ENCODE measurements at regions not wholly inside any gene's neighbourhood (a gene's known extent, or its start where the extent isn't known, plus 50 kb on each side); places are given as distances from the start of the nearest gene placed in this dataset.

GRCh38 chr11:131246156-131246555 lies 124.3 kb upstream of the NTM start:
- intact Hi-C loops (cut with DNase I; ENCODE audit: low total_unique reads): no loop called here
- Histone ChIP-seq H3K4me1 (no peaks in the 10 kb centered on the region), H3K27ac (no peak overlapping the region), H3K9me3 (no peaks in the 10 kb centered on the region), H3K36me3 (no peaks in the 10 kb centered on the region), H3K4me3 (no peak overlapping the region), H3K27me3 (peaks cover 0 to 3% of the 10 kb centered on the region in 2 donors)
- no peak for DNase-seq (ENCODE audit: low spot score in 2 of 2)
- TF ChIP-seq POLR2A (IDR thresholded peaks at IDR 0.05): no peak
- no peak for TF ChIP-seq CTCF (IDR thresholded peaks at IDR 0.05)
- TF ChIP-seq POLR2AphosphoS5 (IDR thresholded peaks at IDR 0.05): no peak

DNA sequence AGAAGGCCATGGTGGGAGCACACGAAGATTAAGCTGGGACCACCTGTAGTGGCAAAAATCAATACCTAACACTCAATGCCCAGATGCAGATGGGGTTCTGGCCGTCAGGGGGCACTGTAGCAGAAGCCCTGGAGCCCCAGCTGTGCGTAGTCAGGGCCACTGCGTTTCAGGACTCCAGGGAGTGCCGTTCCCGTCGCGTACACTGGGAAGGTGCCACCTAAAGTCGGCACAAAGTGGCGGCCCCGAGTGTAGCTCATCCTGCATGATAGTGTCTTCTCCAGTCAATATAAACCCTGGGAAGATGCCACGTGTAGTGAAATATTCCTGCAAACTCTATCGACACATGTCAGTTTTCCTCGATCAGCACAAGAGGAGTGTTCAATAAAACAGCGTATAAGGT lies 123.8 kb upstream of the NTM start:
- no peak overlapping the region for H3K4me3 ChIP-seq
- no peak for DNase-seq (ENCODE audit: low spot score in 2 of 2)
- no peak overlapping the region for H3K27ac ChIP-seq

GRCh38 chr11:131248588-131248987 lies 121.8 kb upstream of the NTM start:
- H3K36me3 ChIP-seq: no peaks in the 10 kb centered on the region
- no peak for DNase-seq (ENCODE audit: low spot score in 2 of 2)
- intact Hi-C loops (cut with DNase I; ENCODE audit: low total_unique reads): no loop called here
- peaks cover 0 to 6% of the 10 kb centered on the region in 2 donors for H3K27me3 ChIP-seq
- no peak overlapping the region for H3K27ac ChIP-seq
- no peaks in the 10 kb centered on the region for H3K9me3 ChIP-seq
- TF ChIP-seq CTCF (IDR thresholded peaks at IDR 0.05) (no peak), POLR2AphosphoS5 (IDR thresholded peaks at IDR 0.05) (no peak), POLR2A (IDR thresholded peaks at IDR 0.05) (no peak)
- no peak overlapping the region for H3K4me3 ChIP-seq
- no peaks in the 10 kb centered on the region for H3K4me1 ChIP-seq

More for the DNA sequence above, 123.8 kb upstream of the NTM start:
- no peak for TF ChIP-seq POLR2A (IDR thresholded peaks at IDR 0.05)
- no peak for TF ChIP-seq POLR2AphosphoS5 (IDR thresholded peaks at IDR 0.05)
- TF ChIP-seq CTCF (IDR thresholded peaks at IDR 0.05): no peak
- Histone ChIP-seq H3K36me3 (no peaks in the 10 kb centered on the region), H3K4me1 (no peaks in the 10 kb centered on the region), H3K27me3 (peaks cover 0 to 3% of the 10 kb centered on the region in 2 donors), H3K9me3 (no peaks in the 10 kb centered on the region)
- intact Hi-C loops (cut with DNase I; ENCODE audit: low total_unique reads): no loop called here

DNA sequence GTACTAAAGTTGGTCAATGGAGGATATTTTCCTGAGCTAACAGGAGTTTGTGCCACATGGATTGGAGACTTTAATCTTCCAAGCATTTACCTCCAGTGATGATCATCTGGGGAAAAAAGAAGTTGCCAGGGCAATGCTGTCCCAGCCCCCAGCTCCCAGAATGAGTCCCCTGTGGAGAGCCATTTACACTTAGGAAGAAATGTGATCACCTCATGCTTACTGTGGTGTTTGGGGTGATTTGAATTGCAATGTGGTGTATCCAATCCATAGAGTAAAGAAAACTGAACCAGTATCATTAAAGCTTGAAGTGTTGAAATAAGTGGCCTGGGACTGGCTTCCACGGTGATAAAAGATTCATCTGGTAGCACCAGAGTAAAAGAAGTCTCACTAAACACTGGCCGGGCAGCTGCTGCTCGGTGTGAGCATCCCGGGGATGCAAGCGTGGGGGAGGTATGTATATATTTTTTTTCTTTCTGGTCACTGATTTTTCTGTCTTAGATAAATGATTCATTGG lies 117.2 kb upstream of the NTM start:
- DNase-seq (ENCODE audit: low spot score in 2 of 2): no peak
- intact Hi-C loops (cut with DNase I; ENCODE audit: low total_unique reads): no loop called here
- Histone ChIP-seq H3K4me1 (no peaks in the 10 kb centered on the region), H3K27ac (no peak overlapping the region), H3K27me3 (peaks cover 0 to 6% of the 10 kb centered on the region in 2 donors), H3K36me3 (no peaks in the 10 kb centered on the region), H3K9me3 (no peaks in the 10 kb centered on the region), H3K4me3 (no peak overlapping the region)
- TF ChIP-seq CTCF (IDR thresholded peaks at IDR 0.05) (no peak), POLR2A (IDR thresholded peaks at IDR 0.05) (no peak), POLR2AphosphoS5 (IDR thresholded peaks at IDR 0.05) (no peak)

- intact Hi-C loops (cut with DNase I; ENCODE audit: low total_unique reads): no loop called here
- no peak overlapping the region for H3K4me3 ChIP-seq
- no peak overlapping the region for H3K27ac ChIP-seq
- no peaks in the 10 kb centered on the region for H3K9me3 ChIP-seq
- no peak for DNase-seq (ENCODE audit: low spot score in 2 of 2)
- TF ChIP-seq POLR2A (IDR thresholded peaks at IDR 0.05): no peak
- no peak for TF ChIP-seq CTCF (IDR thresholded peaks at IDR 0.05)
- TF ChIP-seq POLR2AphosphoS5 (IDR thresholded peaks at IDR 0.05): no peak
- no peaks in the 10 kb centered on the region for H3K4me1 ChIP-seq
- no peaks in the 10 kb centered on the region for H3K36me3 ChIP-seq
- peaks cover 0 to 6% of the 10 kb centered on the region in 2 donors for H3K27me3 ChIP-seq
These were observed 116.7 kb upstream of the NTM start for GRCh38 chr11:131253656-131254151.
